K562 (cell line): ENCODE measurements at regions not wholly inside any gene's neighbourhood (a gene's known extent, or its start where the extent isn't known, plus 50 kb on each side); places are given as distances from the start of the nearest gene placed in this dataset.
A peak's percentile ranks its signal among the peaks of the same experiment; 100 is the strongest.

Experiments used
- BCL6 ChIP-seq: fragments of 250-450 bp; sonication (Bioruptor Pico); IDR thresholded peaks from 2 replicates; pipeline ENCODE4 v1.4.0; 2020
- DIDO1 ChIP-seq: fragments of 450-650 bp; IDR thresholded peaks from 2 replicates; pipeline ENCODE4 v1.6.1; 2016; ENCODE audit warnings: low read depth, missing biosample characterization, missing genetic modification characterization
- DPF2 ChIP-seq: fragments of 450-650 bp; IDR thresholded peaks from 2 replicates; pipeline ENCODE4 v1.6.1; 2016
- EP400 ChIP-seq: fragments of 450-650 bp; IDR thresholded peaks from 2 replicates; pipeline ENCODE4 v1.6.1; 2017; ENCODE audit warnings: antibody characterized with exemption, mild to moderate bottlenecking, moderate library complexity
- EZH2 ChIP-seq: IDR thresholded peaks from 2 replicates; pipeline ENCODE4 v1.6.1; 2012; ENCODE audit warnings: low read depth, mild to moderate bottlenecking, inconsistent platforms, low read length, borderline replicate concordance
- HCFC1 ChIP-seq: IDR thresholded peaks from 2 replicates; pipeline ENCODE4 v1.6.1; 2012; ENCODE audit warnings: low read depth, low read length, improper control_type of control experiment
- HDAC2 ChIP-seq: fragments of 450-650 bp; IDR thresholded peaks from 2 replicates; pipeline ENCODE4 v1.6.1; 2016; ENCODE audit warnings: mild to moderate bottlenecking
- MEIS2 ChIP-seq: fragments of 450-650 bp; IDR thresholded peaks from 2 replicates; pipeline ENCODE4 v1.6.1; 2014; ENCODE audit warnings: mild to moderate bottlenecking; ENCODE audit not compliant: partially characterized antibody
- MYBL2 ChIP-seq, 2 experiments: fragments of 450-650 bp in 1 of 2; sonication (generic) in 1 of 2; formaldehyde crosslinking in 1 of 2; IDR thresholded peaks; 2 replicates each; pipeline versions ENCODE4 v1.6.1 to v1.8.1; 2017 to 2022; ENCODE audit warnings: borderline replicate concordance in 1 of 2, inconsistent platforms in 1 of 2, low read depth in 1 of 2, mild to moderate bottlenecking in 1 of 2, missing genetic modification reagents in 1 of 2, moderate library complexity in 1 of 2
- NBN ChIP-seq: fragments of 450-650 bp; IDR thresholded peaks from 2 replicates; pipeline ENCODE4 v1.6.1; 2016; ENCODE audit warnings: low read depth, mild to moderate bottlenecking
- NCOR1 ChIP-seq: fragments of 450-650 bp; IDR thresholded peaks from 2 replicates; pipeline ENCODE4 v1.6.1; 2016; ENCODE audit warnings: mild to moderate bottlenecking, moderate library complexity
- PHF20 ChIP-seq: fragments of 450-650 bp; IDR thresholded peaks from 2 replicates; pipeline ENCODE4 v1.6.1; 2018; ENCODE audit not compliant: partially characterized antibody
- PHF21A ChIP-seq: fragments of 450-650 bp; IDR thresholded peaks from 2 replicates; pipeline ENCODE4 v1.6.1; 2017; ENCODE audit warnings: low read depth, borderline replicate concordance
- SAFB2 ChIP-seq: fragments of 200-400 bp; formaldehyde crosslinking; IDR thresholded peaks from 2 replicates; pipeline ENCODE4 v1.6.1; 2018; ENCODE audit warnings: borderline replicate concordance, low read length, low read depth, moderate library complexity; ENCODE audit not compliant: severe bottlenecking
- SMAD4 ChIP-seq: fragments of 250-450 bp; sonication (Bioruptor Pico); conservative IDR thresholded peaks from 2 replicates; pipeline ENCODE4 v1.8.0; 2021; ENCODE audit warnings: inconsistent platforms, mild to moderate bottlenecking, moderate library complexity
- TEAD1 ChIP-seq, 2 experiments: fragments of 450-650 bp in 1 of 2; sonication (generic) in 1 of 2; formaldehyde crosslinking; IDR thresholded peaks; 2 replicates each; pipeline versions ENCODE4 v1.4.0 to v1.8.0; 2020 to 2022; ENCODE audit warnings: mild to moderate bottlenecking in 2 of 2, missing genetic modification reagents in 1 of 2
- THRA ChIP-seq: fragments of 450-650 bp; IDR thresholded peaks from 2 replicates; pipeline ENCODE4 v1.6.1; 2017; ENCODE audit warnings: mild to moderate bottlenecking, moderate library complexity
- XRCC5 ChIP-seq: fragments of 200-400 bp; formaldehyde crosslinking; IDR thresholded peaks from 2 replicates; pipeline ENCODE4 v1.6.1; 2017; ENCODE audit warnings: low read depth, mild to moderate bottlenecking, low read length
- ZBTB49 ChIP-seq: sonication (generic); formaldehyde crosslinking; IDR thresholded peaks from 2 replicates; pipeline ENCODE4 v1.8.0; 2022; ENCODE audit warnings: missing genetic modification reagents, mild to moderate bottlenecking, borderline replicate concordance
- ZNF174 ChIP-seq: fragments of 250-450 bp; sonication (Bioruptor Pico); IDR thresholded peaks from 2 replicates; pipeline ENCODE4 v1.4.0; 2020; ENCODE audit warnings: mild to moderate bottlenecking
- ZNF24 ChIP-seq: fragments of 450-650 bp; IDR thresholded peaks from 2 replicates; pipeline ENCODE4 v1.6.1; 2016
- TF ChIP-seq, protein P1 (sequence below): fragments of 450-650 bp; formaldehyde crosslinking; IDR thresholded peaks from 2 replicates; pipeline ENCODE4 v1.4.0; 2022; ENCODE audit warnings: missing genetic modification characterization
- TF ChIP-seq, protein P2 (sequence below): sonication (generic); formaldehyde crosslinking; IDR thresholded peaks from 2 replicates; pipeline ENCODE4 v1.8.0; 2022; ENCODE audit warnings: mild to moderate bottlenecking, missing genetic modification reagents
- TF ChIP-seq, protein P3 (sequence below), 2 experiments: fragments of 450-650 bp in 1 of 2; sonication (generic) in 1 of 2; formaldehyde crosslinking in 1 of 2; IDR thresholded peaks in 1 of 2; conservative IDR thresholded peaks in 1 of 2; 2 replicates each; pipeline versions ENCODE4 v1.6.1 to v1.8.1; 2016 to 2023; ENCODE audit warnings: mild to moderate bottlenecking in 2 of 2, moderate library complexity in 2 of 2, inconsistent platforms in 1 of 2, missing genetic modification reagents in 1 of 2

- TF ChIP-seq, protein P1, sequence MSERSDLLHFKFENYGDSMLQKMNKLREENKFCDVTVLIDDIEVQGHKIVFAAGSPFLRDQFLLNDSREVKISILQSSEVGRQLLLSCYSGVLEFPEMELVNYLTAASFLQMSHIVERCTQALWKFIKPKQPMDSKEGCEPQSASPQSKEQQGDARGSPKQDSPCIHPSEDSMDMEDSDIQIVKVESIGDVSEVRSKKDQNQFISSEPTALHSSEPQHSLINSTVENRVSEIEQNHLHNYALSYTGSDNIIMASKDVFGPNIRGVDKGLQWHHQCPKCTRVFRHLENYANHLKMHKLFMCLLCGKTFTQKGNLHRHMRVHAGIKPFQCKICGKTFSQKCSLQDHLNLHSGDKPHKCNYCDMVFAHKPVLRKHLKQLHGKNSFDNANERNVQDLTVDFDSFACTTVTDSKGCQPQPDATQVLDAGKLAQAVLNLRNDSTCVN (CRISPR knock-in tag) = no peak
- TF ChIP-seq THRA (no peak), XRCC5 (no peak), NCOR1 (no peak), BCL6 (CRISPR knock-in tag) (no peak), MEIS2 (peak; percentile 49), DPF2 (peak; percentile 94), PHF20 (no peak), NBN (0 out of 2 replicates have a peak, but pooled peaks have one; percentile 31), DIDO1 (tag) (no peak), EP400 (peak; percentile 36; the same call in 1 of the 2 replicates), HCFC1 (no peak), ZNF174 (no peak), HDAC2 (peak; percentile 69; the same call in 1 of the 2 replicates), TEAD1 (CRISPR knock-in tag; IDR thresholded peaks at IDR 0.05) (0 out of 4 replicates have a peak, but pooled peaks of 1 of the 2 experiments have one; percentile 27), SMAD4 (CRISPR knock-in tag) (peak; percentile 51), ZBTB49 (no peak), PHF21A (no peak), ZNF24 (peak; percentile 52; the same call in 1 of the 2 replicates), EZH2 (no peak), SAFB2 (no peak), MYBL2 (IDR thresholded peaks at IDR 0.05; ENCODE audit: low read depth) (no peak), MYBL2 (CRISPR knock-in tag; IDR thresholded peaks at IDR 0.05; ENCODE audit: borderline replicate concordance) (no peak)
- TF ChIP-seq, protein P2, sequence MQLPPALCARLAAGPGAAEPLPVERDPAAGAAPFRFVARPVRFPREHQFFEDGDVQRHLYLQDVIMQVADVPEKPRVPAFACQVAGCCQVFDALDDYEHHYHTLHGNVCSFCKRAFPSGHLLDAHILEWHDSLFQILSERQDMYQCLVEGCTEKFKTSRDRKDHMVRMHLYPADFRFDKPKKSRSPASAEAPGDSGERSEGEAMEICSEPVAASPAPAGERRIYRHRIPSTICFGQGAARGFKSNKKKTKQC = no peak
- TF ChIP-seq, protein P3, sequence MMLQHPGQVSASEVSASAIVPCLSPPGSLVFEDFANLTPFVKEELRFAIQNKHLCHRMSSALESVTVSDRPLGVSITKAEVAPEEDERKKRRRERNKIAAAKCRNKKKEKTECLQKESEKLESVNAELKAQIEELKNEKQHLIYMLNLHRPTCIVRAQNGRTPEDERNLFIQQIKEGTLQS (IDR thresholded peaks at IDR 0.05) = peak; percentile 95
- TF ChIP-seq, protein P3 (CRISPR knock-in tag; conservative IDR thresholded peaks at IDR 0.05) = no peak
These were observed 98.1 kb downstream of the ADSS2 start (continued) for GRCh38 chr1:244353551-244354091.
